ENCODE measurements at regions not wholly inside any gene's neighbourhood (a gene's known extent, or its start where the extent isn't known, plus 50 kb on each side); places are given as distances from the start of the nearest gene placed in this dataset.

DNA sequence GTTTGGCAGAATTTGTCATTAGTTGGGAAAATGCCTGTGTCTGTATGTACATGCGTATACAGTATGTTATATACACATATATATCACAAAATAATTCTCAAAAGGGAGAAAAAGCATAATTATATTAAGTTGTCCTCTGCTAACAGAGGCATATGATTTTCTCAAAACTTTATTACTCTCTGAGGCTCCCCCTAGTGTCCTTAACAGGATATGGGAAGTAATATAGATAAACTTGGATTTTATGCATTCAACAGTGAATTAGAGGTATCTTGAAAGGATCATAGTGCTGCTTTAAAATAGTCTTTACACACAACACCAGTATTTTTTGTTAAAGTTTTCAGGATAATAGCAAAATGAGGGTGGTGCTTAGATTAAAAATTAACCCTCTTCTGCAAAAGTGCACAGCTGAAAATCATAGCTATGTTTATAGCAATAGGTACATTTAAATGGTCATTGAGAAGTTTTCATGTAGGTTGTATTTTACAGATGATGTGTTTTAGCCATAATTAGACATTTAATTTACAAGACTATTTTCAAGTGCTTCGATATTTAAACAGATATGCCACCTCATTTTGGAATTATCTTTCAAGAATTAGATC is 454.0 kb upstream of the ROBO2 start (continued):
- TF ChIP-seq, protein P1, sequence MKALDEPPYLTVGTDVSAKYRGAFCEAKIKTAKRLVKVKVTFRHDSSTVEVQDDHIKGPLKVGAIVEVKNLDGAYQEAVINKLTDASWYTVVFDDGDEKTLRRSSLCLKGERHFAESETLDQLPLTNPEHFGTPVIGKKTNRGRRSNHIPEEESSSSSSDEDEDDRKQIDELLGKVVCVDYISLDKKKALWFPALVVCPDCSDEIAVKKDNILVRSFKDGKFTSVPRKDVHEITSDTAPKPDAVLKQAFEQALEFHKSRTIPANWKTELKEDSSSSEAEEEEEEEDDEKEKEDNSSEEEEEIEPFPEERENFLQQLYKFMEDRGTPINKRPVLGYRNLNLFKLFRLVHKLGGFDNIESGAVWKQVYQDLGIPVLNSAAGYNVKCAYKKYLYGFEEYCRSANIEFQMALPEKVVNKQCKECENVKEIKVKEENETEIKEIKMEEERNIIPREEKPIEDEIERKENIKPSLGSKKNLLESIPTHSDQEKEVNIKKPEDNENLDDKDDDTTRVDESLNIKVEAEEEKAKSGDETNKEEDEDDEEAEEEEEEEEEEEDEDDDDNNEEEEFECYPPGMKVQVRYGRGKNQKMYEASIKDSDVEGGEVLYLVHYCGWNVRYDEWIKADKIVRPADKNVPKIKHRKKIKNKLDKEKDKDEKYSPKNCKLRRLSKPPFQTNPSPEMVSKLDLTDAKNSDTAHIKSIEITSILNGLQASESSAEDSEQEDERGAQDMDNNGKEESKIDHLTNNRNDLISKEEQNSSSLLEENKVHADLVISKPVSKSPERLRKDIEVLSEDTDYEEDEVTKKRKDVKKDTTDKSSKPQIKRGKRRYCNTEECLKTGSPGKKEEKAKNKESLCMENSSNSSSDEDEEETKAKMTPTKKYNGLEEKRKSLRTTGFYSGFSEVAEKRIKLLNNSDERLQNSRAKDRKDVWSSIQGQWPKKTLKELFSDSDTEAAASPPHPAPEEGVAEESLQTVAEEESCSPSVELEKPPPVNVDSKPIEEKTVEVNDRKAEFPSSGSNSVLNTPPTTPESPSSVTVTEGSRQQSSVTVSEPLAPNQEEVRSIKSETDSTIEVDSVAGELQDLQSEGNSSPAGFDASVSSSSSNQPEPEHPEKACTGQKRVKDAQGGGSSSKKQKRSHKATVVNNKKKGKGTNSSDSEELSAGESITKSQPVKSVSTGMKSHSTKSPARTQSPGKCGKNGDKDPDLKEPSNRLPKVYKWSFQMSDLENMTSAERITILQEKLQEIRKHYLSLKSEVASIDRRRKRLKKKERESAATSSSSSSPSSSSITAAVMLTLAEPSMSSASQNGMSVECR (CRISPR knock-in tag; IDR thresholded peaks at IDR 0.05): no peak
- TF ChIP-seq ZNF445 (CRISPR knock-in tag; IDR thresholded peaks at IDR 0.05; ENCODE audit: low read depth): no peak
- no peak for TF ChIP-seq NELFE (IDR thresholded peaks at IDR 0.05; ENCODE audit: insufficient read depth, insufficient read length)
- no peak for TF ChIP-seq CREBBP (IDR thresholded peaks at IDR 0.05; ENCODE audit: low read depth, low read length)

DNA sequence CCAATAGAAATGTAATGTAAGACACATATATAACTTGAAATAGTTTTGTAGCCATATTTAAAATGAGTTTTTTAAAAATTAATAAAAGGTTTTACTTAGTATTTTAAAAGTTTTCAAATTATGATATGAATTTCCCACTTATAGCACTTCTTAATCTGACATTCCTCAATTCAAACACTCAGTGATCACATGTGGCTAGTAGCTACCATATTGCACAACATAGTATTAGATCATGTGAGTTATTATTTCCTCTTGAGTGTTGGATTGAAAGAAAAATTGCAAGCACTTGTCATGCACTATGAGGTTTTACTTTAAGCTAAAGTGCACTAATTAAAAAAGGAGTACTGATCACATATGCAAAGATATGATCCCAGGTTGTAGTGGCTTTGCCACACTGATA is 453.4 kb upstream of the ROBO2 start:
- in situ Hi-C loops (cut with MboI): no loop called here
- intact Hi-C loops (cut with micrococcal nuclease): no loop called here
- Histone ChIP-seq H3K9me3 (replicated peaks; ENCODE audit: control insufficient read depth, insufficient read depth, low read depth, low read length) (no peaks in the 10 kb centered on the region), H4K20me1 (replicated peaks; ENCODE audit: control insufficient read depth, insufficient read depth, low read length) (no peaks in the 10 kb centered on the region), H2AFZ (ENCODE audit: low read depth, low read length) (no peak overlapping the region), H3K9me1 (ENCODE audit: control insufficient read depth, insufficient read depth, low read length) (no peaks in the 10 kb centered on the region), H3K4me2 (ENCODE audit: insufficient read depth, low read length) (no peak overlapping the region), H3K4me3 (no peak overlapping the region), H3K36me3 (ENCODE audit: control insufficient read depth, insufficient read depth, low read length) (no peaks in the 10 kb centered on the region), H3K27me3 (ENCODE audit: control insufficient read depth in 2 of 2, insufficient read depth in 2 of 2, low read length in 2 of 2) (no peaks in the 10 kb centered on the region), H3K4me1 (replicated peaks in 1 of 2; ENCODE audit: control insufficient read depth in 2 of 2, insufficient read depth in 2 of 2, low read length in 2 of 2) (no peaks in the 10 kb centered on the region), H3K79me2 (ENCODE audit: control insufficient read depth, insufficient read depth, low read length) (no peaks in the 10 kb centered on the region), H3K9ac (ENCODE audit: insufficient read depth in 1 of 2, low read depth in 2 of 2, low read length in 2 of 2) (no peak overlapping the region), H3K27ac (ENCODE audit: extremely low read depth, low read depth, low read length) (no peak overlapping the region)
- BruUV-seq (replicated peaks): no TSS peak
- FAIRE-seq (no peak), DNase-seq (ENCODE audit: extremely low read depth in 1 of 4, low spot score in 3 of 4) (no peak), ATAC-seq (no peak)
- ChIA-PET CTCF (ENCODE audit: low intra/inter-chr PET ratio) (interaction anchor here (0.7 kb wide), 1 partner anchor 863 kb away, joined by 3 read pairs; no protein-coding TSS in a partner anchor), POLR2A (no interaction called here)
- TF ChIP-seq ZNF175 (CRISPR knock-in tag; IDR thresholded peaks at IDR 0.05; ENCODE audit: low read depth): no peak
- no peak for TF ChIP-seq ZNF146 (CRISPR knock-in tag; IDR thresholded peaks at IDR 0.05; ENCODE audit: unreplicated experiment)

All from K562 (cell line).